ENCODE measurements at regions not wholly inside any gene's neighbourhood (a gene's known extent, or its start where the extent isn't known, plus 50 kb on each side); places are given as distances from the start of the nearest gene placed in this dataset.

- no peak overlapping the region for H3K27ac ChIP-seq
- no peak for TF ChIP-seq CTCF (conservative IDR thresholded peaks at IDR 0.05)
Observed at GRCh38 chr10:112898540-112899390, 51.3 kb upstream of the TCF7L2 start.

GRCh38 chr10:112899391-112900065 lies 50.5 kb upstream of the TCF7L2 start:
- no peak overlapping the region for H3K27ac ChIP-seq

More at GRCh38 chr10:112899391-112900065, 50.5 kb upstream of the TCF7L2 start:
- no peak for TF ChIP-seq CTCF (conservative IDR thresholded peaks at IDR 0.05)
